Keratinocyte (primary cell): ENCODE measurements at regions not wholly inside any gene's neighbourhood (a gene's known extent, or its start where the extent isn't known, plus 50 kb on each side); places are given as distances from the start of the nearest gene placed in this dataset.

Experiments used
- DNase-seq: peaks from one replicate; pipeline ENCODE4 v3.0.0-alpha.2; 2011; ENCODE audit warnings: low read depth, missing footprints, low spot score
- FAIRE-seq: peaks from 2 replicates; lab custom pipeline; 2011; peaks lifted over from hg19 to GRCh38; lab: Jason Lieb, UNC
- H2AFZ ChIP-seq: 2 replicates; pipeline ENCODE4 v1.6.0; 2012; ENCODE audit warnings: low read length, control low read depth, inconsistent platforms; ENCODE audit not compliant: control insufficient read depth
- H3K27ac ChIP-seq: 2 replicates; pipeline ENCODE4 v1.5.1; 2011; ENCODE audit warnings: low read length; ENCODE audit not compliant: control insufficient read depth, insufficient read depth
- H3K27me3 ChIP-seq: 3 replicates; pipeline ENCODE4 v1.6.0; 2011; ENCODE audit warnings: low read length; ENCODE audit not compliant: control insufficient read depth, insufficient read depth; ENCODE audit errors: extremely low read depth
- H3K36me3 ChIP-seq, 2 experiments: 2 replicates in 1 of 2; 3 replicates in 1 of 2; pipeline ENCODE4 v1.5.1; 2011; ENCODE audit warnings: low read length in 2 of 2, mild to moderate bottlenecking in 1 of 2; ENCODE audit not compliant: control insufficient read depth in 2 of 2, insufficient read depth in 2 of 2; ENCODE audit errors: extremely low read depth in 1 of 2
- H3K4me1 ChIP-seq: 3 replicates; pipeline ENCODE4 v1.5.1; 2011; ENCODE audit warnings: low read length; ENCODE audit not compliant: control insufficient read depth, insufficient read depth; ENCODE audit errors: extremely low read depth
- H3K4me2 ChIP-seq: 3 replicates; pipeline ENCODE4 v1.6.0; 2011; ENCODE audit warnings: low read depth, low read length; ENCODE audit not compliant: control insufficient read depth, insufficient read depth; ENCODE audit errors: extremely low read depth
- H3K4me3 ChIP-seq, 3 experiments: fragments of 200-600 bp in 1 of 3; sonication (generic) in 1 of 3; 2 replicates in 2 of 3; 3 replicates in 1 of 3; pipeline ENCODE4 v1.5.1; 2011 to 2016; ENCODE audit warnings: low read length in 3 of 3, mild to moderate bottlenecking in 3 of 3, control low read depth in 2 of 3, inconsistent platforms in 1 of 3, low read depth in 1 of 3, mixed read lengths in 1 of 3, mixed run types in 1 of 3, moderate library complexity in 1 of 3; ENCODE audit not compliant: control insufficient read depth in 2 of 3, insufficient read depth in 2 of 3; ENCODE audit errors: extremely low read depth in 1 of 3
- H3K79me2 ChIP-seq: 2 replicates; pipeline ENCODE4 v1.6.0; 2012; ENCODE audit warnings: low read length; ENCODE audit not compliant: control insufficient read depth, insufficient read depth
- H3K9ac ChIP-seq: 3 replicates; pipeline ENCODE4 v1.6.0; 2011; ENCODE audit warnings: low read length; ENCODE audit not compliant: control insufficient read depth, insufficient read depth; ENCODE audit errors: extremely low read depth
- H3K9me1 ChIP-seq: 3 replicates; pipeline ENCODE4 v1.6.0; 2011; ENCODE audit warnings: low read length; ENCODE audit not compliant: control insufficient read depth, insufficient read depth; ENCODE audit errors: extremely low read depth
- H3K9me3 ChIP-seq: 2 replicates; pipeline ENCODE4 v1.5.1; 2012; ENCODE audit warnings: low read depth, low read length; ENCODE audit not compliant: control insufficient read depth
- H4K20me1 ChIP-seq: 3 replicates; pipeline ENCODE4 v1.6.0; 2011; ENCODE audit warnings: low read length; ENCODE audit not compliant: control insufficient read depth, insufficient read depth; ENCODE audit errors: extremely low read depth
- CTCF ChIP-seq, 3 experiments: IDR thresholded peaks in 1 of 3; conservative IDR thresholded peaks in 1 of 3; optimal IDR thresholded peaks in 1 of 3; 2 replicates in 2 of 3; 3 replicates in 1 of 3; pipeline versions ENCODE3 to v1.5.1; 2011; ENCODE audit warnings: low read length in 3 of 3, mild to moderate bottlenecking in 3 of 3, moderate library complexity in 2 of 3, control low read depth in 1 of 3, inconsistent platforms in 1 of 3; ENCODE audit not compliant: insufficient read depth in 2 of 3; ENCODE audit errors: extremely low read depth in 1 of 3
- EZH2 ChIP-seq: IDR thresholded peaks from one replicate; pipeline ENCODE4 v1.6.1; 2012; ENCODE audit warnings: inconsistent platforms, mild to moderate bottlenecking, low read length, moderate library complexity
- dilution Hi-C: fragments of 300-500 bp; cut with MboI; formaldehyde crosslinking; loops from one replicate; pipeline ENCODE4 v1.7.0; 2020; ENCODE audit warnings: low sequenced_read_pairs; ENCODE audit not compliant: extremely low pct_ligation_motif_present

- dilution Hi-C loops, result no loop called here
- no peaks in the 10 kb centered on the region for H4K20me1 ChIP-seq
Observed at GRCh38 chr7:136783934-136784333, 84.5 kb upstream of the CHRM2 start.

GRCh38 chr7:136741941-136742340 lies 126.5 kb upstream of the CHRM2 start:
- H3K27me3 ChIP-seq, result no peaks in the 10 kb centered on the region
- no peak overlapping the region for H3K27ac ChIP-seq
- no peaks in the 10 kb centered on the region for H3K4me1 ChIP-seq
- H3K9me1 ChIP-seq, result no peaks in the 10 kb centered on the region
- H3K4me2 ChIP-seq, result no peak overlapping the region
- no peaks in the 10 kb centered on the region for H3K79me2 ChIP-seq
- H3K9ac ChIP-seq, result no peak overlapping the region
- TF ChIP-seq CTCF (optimal IDR thresholded peaks at IDR 0.05 in 1 of 3, IDR thresholded peaks at IDR 0.05 in 1 of 3, conservative IDR thresholded peaks at IDR 0.05 in 1 of 3; ENCODE audit: extremely low read depth in 1 of 3, insufficient read depth in 2 of 3, low read length in 3 of 3) (no peak), EZH2 (no peak)
- H3K4me3 ChIP-seq, result no peak overlapping the region
- no peaks in the 10 kb centered on the region for H4K20me1 ChIP-seq
- H2AFZ ChIP-seq, result no peak overlapping the region
- H3K9me3 ChIP-seq, result no peaks in the 10 kb centered on the region
- FAIRE-seq, result no peak
- no peaks in the 10 kb centered on the region for H3K36me3 ChIP-seq
- dilution Hi-C loops, result no loop called here
- no peak for DNase-seq

More at GRCh38 chr7:136783934-136784333, 84.5 kb upstream of the CHRM2 start:
- H3K4me3 ChIP-seq, result no peak overlapping the region
- H3K27me3 ChIP-seq, result no peaks in the 10 kb centered on the region
- no peak for DNase-seq
- H2AFZ ChIP-seq, result no peak overlapping the region
- H3K9me3 ChIP-seq, result no peaks in the 10 kb centered on the region
- H3K4me2 ChIP-seq, result no peak overlapping the region
- no peaks in the 10 kb centered on the region for H3K79me2 ChIP-seq
- H3K9me1 ChIP-seq, result no peaks in the 10 kb centered on the region
- FAIRE-seq, result no peak
- no peak overlapping the region for H3K27ac ChIP-seq
- no peak overlapping the region for H3K9ac ChIP-seq
- TF ChIP-seq CTCF (optimal IDR thresholded peaks at IDR 0.05 in 1 of 3, IDR thresholded peaks at IDR 0.05 in 1 of 3, conservative IDR thresholded peaks at IDR 0.05 in 1 of 3; ENCODE audit: extremely low read depth in 1 of 3, insufficient read depth in 2 of 3, low read length in 3 of 3), result no peak
- TF ChIP-seq EZH2, result no peak
- H3K4me1 ChIP-seq, result no peaks in the 10 kb centered on the region
- no peaks in the 10 kb centered on the region for H3K36me3 ChIP-seq
